CD4-positive, alpha-beta T cell treated with Interleukin-1 beta for 1 hour (primary cell): ENCODE measurements at regions not wholly inside any gene's neighbourhood (a gene's known extent, or its start where the extent isn't known, plus 50 kb on each side); places are given as distances from the start of the nearest gene placed in this dataset.
A peak's percentile ranks its signal among the peaks of the same experiment; 100 is the strongest.
"Not testable (repeated sequence)": the region's sequence is repeated elsewhere in the genome, so short reads cannot be mapped to it uniquely, and the experiment has no call there.

ENCODE experiments used
- DNase-seq, 2 donors: peaks; one replicate each; pipeline ENCODE4 v3.0.0-alpha.2; 2020 to 2022

- no peak for DNase-seq
These were observed 57.2 kb downstream of the BMP15 start for GRCh38 chrX:50967736-50968135.

GRCh38 chrX:50968871-50969635 is 58.5 kb downstream of the BMP15 start:
- not testable (repeated sequence) for DNase-seq

GRCh38 chrX:50971395-50971794 is 60.9 kb downstream of the BMP15 start:
- DNase-seq: no peak

- DNase-seq: no peak
These were observed 62.7 kb downstream of the BMP15 start for GRCh38 chrX:50973199-50973598.

- no peak for DNase-seq
These were observed 68.6 kb downstream of the BMP15 start for GRCh38 chrX:50978920-50979682.

- no peak for DNase-seq
These were observed 69.7 kb downstream of the BMP15 start for GRCh38 chrX:50980251-50980650.

GRCh38 chrX:50988649-50989048 is 78.1 kb downstream of the BMP15 start:
- peak in 1 of 2 donors; percentile 17 for DNase-seq

- DNase-seq: no peak
These were observed 86.4 kb downstream of the BMP15 start for GRCh38 chrX:50996930-50997329.

GRCh38 chrX:51000384-51000783 is 89.8 kb downstream of the BMP15 start:
- not testable (repeated sequence) for DNase-seq

- not testable (repeated sequence) for DNase-seq
These were observed 91.4 kb downstream of the BMP15 start for GRCh38 chrX:51001733-51002632.

- no peak for DNase-seq
These were observed 95.5 kb downstream of the BMP15 start for GRCh38 chrX:51006064-51006463.

- DNase-seq: no peak
These were observed 113.7 kb downstream of the BMP15 start for GRCh38 chrX:51024106-51024696.

GRCh38 chrX:51026862-51027261 is 116.3 kb downstream of the BMP15 start:
- DNase-seq: no peak

- no peak for DNase-seq
These were observed 125.2 kb downstream of the BMP15 start for GRCh38 chrX:51035746-51036145.

GRCh38 chrX:51047950-51048349 is 137.4 kb downstream of the BMP15 start:
- DNase-seq: no peak

- DNase-seq: no peak
These were observed 143.2 kb downstream of the BMP15 start for GRCh38 chrX:51053741-51054140.

GRCh38 chrX:51098046-51098445 is 187.5 kb downstream of the BMP15 start:
- DNase-seq: no peak

GRCh38 chrX:51119058-51119926 is 208.8 kb downstream of the BMP15 start:
- not testable (repeated sequence) for DNase-seq

GRCh38 chrX:51125743-51126142 is 206.9 kb upstream of the NUDT10 start:
- not testable (repeated sequence) for DNase-seq

- peak in 1 of 2 donors; percentile 7 for DNase-seq
These were observed 187.7 kb upstream of the NUDT10 start for GRCh38 chrX:51144828-51145442.

- DNase-seq: no peak
These were observed 183.8 kb upstream of the NUDT10 start for GRCh38 chrX:51148848-51149247.
